T-helper 1 cell treated with Interleukin-12 subunit alpha and Interleukin-12 subunit beta and Interleukin-4 antibody, amounts not matched to agents 30 μg/mL and 1 μg/mL, for 36 hours (primary cell): ENCODE measurements at regions not wholly inside any gene's neighbourhood (a gene's known extent, or its start where the extent isn't known, plus 50 kb on each side); places are given as distances from the start of the nearest gene placed in this dataset.

ENCODE experiments used
- H3K27ac Mint-ChIP-seq: one replicate; pipeline ENCODE4 v1.8.0; 2021; ENCODE audit warnings: mild to moderate bottlenecking, mixed read lengths
- H3K27me3 Mint-ChIP-seq: one replicate; pipeline ENCODE4 v1.8.0; 2021; ENCODE audit warnings: low read depth, mixed read lengths
- H3K36me3 Mint-ChIP-seq: one replicate; pipeline ENCODE4 v1.8.0; 2021; ENCODE audit warnings: low read depth, mixed read lengths
- H3K4me1 Mint-ChIP-seq: one replicate; pipeline ENCODE4 v1.8.0; 2021; ENCODE audit warnings: low read depth, mixed read lengths
- H3K4me3 Mint-ChIP-seq: one replicate; pipeline ENCODE4 v1.8.0; 2021; ENCODE audit warnings: mild to moderate bottlenecking, moderate library complexity, mixed read lengths
- H3K9me3 Mint-ChIP-seq: one replicate; pipeline ENCODE4 v1.8.0; 2021; ENCODE audit warnings: mixed read lengths

DNA sequence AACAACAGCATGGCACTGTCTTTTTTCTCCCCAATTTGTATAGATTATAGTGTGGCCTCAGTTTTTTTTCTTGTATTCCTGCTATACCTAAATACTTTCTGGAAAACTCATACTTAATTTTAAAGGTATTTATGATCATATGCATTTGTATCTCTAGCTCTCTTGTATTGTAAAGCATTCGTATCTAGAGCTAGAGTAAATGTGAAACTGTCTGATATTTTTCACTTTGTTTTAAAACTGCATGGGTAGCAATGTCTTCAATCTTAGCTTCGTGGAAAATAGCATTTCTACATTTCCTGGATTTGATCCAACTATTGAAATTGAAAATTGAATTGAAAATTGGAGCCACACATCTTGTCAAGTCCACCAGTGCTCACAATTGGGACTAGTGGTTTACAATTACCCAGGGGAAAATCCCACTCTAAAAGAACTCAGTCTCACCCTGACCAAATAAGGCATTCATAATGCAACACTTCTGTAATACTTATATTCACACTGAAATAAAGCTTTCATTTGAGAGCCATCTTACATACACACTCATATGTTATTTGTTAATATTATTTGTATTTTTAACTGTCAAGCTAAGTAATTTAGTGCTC is 51.3 kb upstream of the KLF6 start:
- H3K27me3 Mint-ChIP-seq: peaks cover 3% of the 10 kb centered on the region
- H3K9me3 Mint-ChIP-seq: no peaks in the 10 kb centered on the region
- H3K36me3 Mint-ChIP-seq: no peaks in the 10 kb centered on the region
- peak overlapping the region; percentile 45 for H3K27ac Mint-ChIP-seq
- H3K4me1 Mint-ChIP-seq: peaks cover 31% of the 10 kb centered on the region
- peak overlapping the region; percentile 32 for H3K4me3 Mint-ChIP-seq

- H3K4me3 Mint-ChIP-seq: no peak overlapping the region
- H3K27me3 Mint-ChIP-seq: peaks cover 3% of the 10 kb centered on the region
- peaks cover 33% of the 10 kb centered on the region for H3K4me1 Mint-ChIP-seq
- no peaks in the 10 kb centered on the region for H3K36me3 Mint-ChIP-seq
- no peak overlapping the region for H3K27ac Mint-ChIP-seq
- H3K9me3 Mint-ChIP-seq: no peaks in the 10 kb centered on the region
These were observed 50.8 kb upstream of the KLF6 start for GRCh38 chr10:3835770-3836169.

GRCh38 chr10:3834947-3835346 is 49.9 kb upstream of the KLF6 start:
- H3K9me3 Mint-ChIP-seq: no peaks in the 10 kb centered on the region
- H3K36me3 Mint-ChIP-seq: no peaks in the 10 kb centered on the region
- H3K4me1 Mint-ChIP-seq: peaks cover 35% of the 10 kb centered on the region
- peaks cover 3% of the 10 kb centered on the region for H3K27me3 Mint-ChIP-seq
- no peak overlapping the region for H3K4me3 Mint-ChIP-seq
- H3K27ac Mint-ChIP-seq: no peak overlapping the region
